Retinal pigment epithelial cell (primary cell): ENCODE measurements at regions not wholly inside any gene's neighbourhood (a gene's known extent, or its start where the extent isn't known, plus 50 kb on each side); places are given as distances from the start of the nearest gene placed in this dataset.

Experiments
- DNase-seq: peaks from one replicate; pipeline ENCODE4 v3.0.0-alpha.2; 2010; ENCODE audit warnings: low read depth
- H3K4me3 ChIP-seq: 2 replicates; pipeline ENCODE4 v1.5.1; 2011; ENCODE audit warnings: mild to moderate bottlenecking, low read length, control low read depth, moderate library complexity
- CTCF ChIP-seq: conservative IDR thresholded peaks from 2 replicates; pipeline ENCODE4 v1.5.1; 2011; ENCODE audit warnings: low read depth, low read length, control low read depth, inconsistent platforms

GRCh38 chr18:51404620-51405019 lies 207.1 kb upstream of the MEX3C start:
- TF ChIP-seq CTCF: no peak
- DNase-seq: no peak
- H3K4me3 ChIP-seq: no peak overlapping the region

- H3K4me3 ChIP-seq: no peak overlapping the region
- no peak for DNase-seq
- TF ChIP-seq CTCF: no peak
These were observed 208.4 kb upstream of the MEX3C start for GRCh38 chr18:51405683-51406477.

- no peak for DNase-seq
- no peak for TF ChIP-seq CTCF
- no peak overlapping the region for H3K4me3 ChIP-seq
These were observed 220.4 kb upstream of the MEX3C start for GRCh38 chr18:51417643-51418483.

- H3K4me3 ChIP-seq: no peak overlapping the region
- no peak for DNase-seq
These were observed 228.0 kb upstream of the MEX3C start for GRCh38 chr18:51425475-51425874.

GRCh38 chr18:51425889-51426288 lies 228.4 kb upstream of the MEX3C start:
- H3K4me3 ChIP-seq: no peak overlapping the region
- TF ChIP-seq CTCF: no peak
- no peak for DNase-seq

More at GRCh38 chr18:51425475-51425874, 228.0 kb upstream of the MEX3C start:
- no peak for TF ChIP-seq CTCF

- TF ChIP-seq CTCF: no peak
- no peak for DNase-seq
- no peak overlapping the region for H3K4me3 ChIP-seq
These were observed 229.5 kb upstream of the MEX3C start for GRCh38 chr18:51426996-51427395.

GRCh38 chr18:51429644-51430043 lies 232.2 kb upstream of the MEX3C start:
- no peak for DNase-seq
- no peak for TF ChIP-seq CTCF
- no peak overlapping the region for H3K4me3 ChIP-seq
